ENCODE measurements at regions not wholly inside any gene's neighbourhood (a gene's known extent, or its start where the extent isn't known, plus 50 kb on each side); places are given as distances from the start of the nearest gene placed in this dataset.

DNA sequence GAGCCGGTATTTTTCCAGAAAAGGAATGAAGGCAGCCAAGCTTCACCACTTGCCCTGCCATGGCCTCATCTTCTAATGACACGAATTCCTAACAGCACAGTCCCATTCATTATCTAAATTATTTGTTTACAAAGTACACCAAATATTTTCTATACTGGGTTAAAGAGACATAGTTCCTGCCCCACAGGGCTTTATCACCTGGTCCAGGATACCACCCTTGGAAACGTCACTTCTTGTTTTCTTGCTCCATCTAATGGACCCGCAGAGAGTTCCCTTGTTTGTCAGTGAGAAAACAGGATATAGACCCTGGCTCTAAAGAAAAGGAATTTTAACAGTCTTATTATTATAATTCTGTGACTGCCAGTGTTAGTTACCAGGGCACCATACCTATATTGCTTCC, 1165.4 kb downstream of the GATA3 start:
- TF ChIP-seq, protein P1, sequence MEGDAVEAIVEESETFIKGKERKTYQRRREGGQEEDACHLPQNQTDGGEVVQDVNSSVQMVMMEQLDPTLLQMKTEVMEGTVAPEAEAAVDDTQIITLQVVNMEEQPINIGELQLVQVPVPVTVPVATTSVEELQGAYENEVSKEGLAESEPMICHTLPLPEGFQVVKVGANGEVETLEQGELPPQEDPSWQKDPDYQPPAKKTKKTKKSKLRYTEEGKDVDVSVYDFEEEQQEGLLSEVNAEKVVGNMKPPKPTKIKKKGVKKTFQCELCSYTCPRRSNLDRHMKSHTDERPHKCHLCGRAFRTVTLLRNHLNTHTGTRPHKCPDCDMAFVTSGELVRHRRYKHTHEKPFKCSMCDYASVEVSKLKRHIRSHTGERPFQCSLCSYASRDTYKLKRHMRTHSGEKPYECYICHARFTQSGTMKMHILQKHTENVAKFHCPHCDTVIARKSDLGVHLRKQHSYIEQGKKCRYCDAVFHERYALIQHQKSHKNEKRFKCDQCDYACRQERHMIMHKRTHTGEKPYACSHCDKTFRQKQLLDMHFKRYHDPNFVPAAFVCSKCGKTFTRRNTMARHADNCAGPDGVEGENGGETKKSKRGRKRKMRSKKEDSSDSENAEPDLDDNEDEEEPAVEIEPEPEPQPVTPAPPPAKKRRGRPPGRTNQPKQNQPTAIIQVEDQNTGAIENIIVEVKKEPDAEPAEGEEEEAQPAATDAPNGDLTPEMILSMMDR (IDR thresholded peaks at IDR 0.05): no peak
- TF ChIP-seq POLR2A (IDR thresholded peaks at IDR 0.05): no peak

All from esophagus squamous epithelium (tissue), 4 donors.